ENCODE measurements at regions not wholly inside any gene's neighbourhood (a gene's known extent, or its start where the extent isn't known, plus 50 kb on each side); places are given as distances from the start of the nearest gene placed in this dataset.

- DNase-seq (ENCODE audit: low spot score) = no peak
- intact Hi-C loops (cut with DNase I) = no loop called here
- no peak overlapping the region for H3K4me3 ChIP-seq
- 74% methylated on average over 1 of the region's 1 CpG for WGBS
- no peaks in the 10 kb centered on the region for H3K9me3 ChIP-seq
- no peaks in the 10 kb centered on the region for H3K27me3 ChIP-seq (replicated peaks; ENCODE audit: insufficient read depth)
- no peaks in the 10 kb centered on the region for H3K4me1 ChIP-seq (replicated peaks)
- no peak for TF ChIP-seq CTCF (IDR thresholded peaks at IDR 0.05)
- no peak for TF ChIP-seq POLR2AphosphoS5 (IDR thresholded peaks at IDR 0.05)
- TF ChIP-seq POLR2A (IDR thresholded peaks at IDR 0.05) = no peak
- H3K27ac ChIP-seq = no peak overlapping the region
- H3K36me3 ChIP-seq = no peaks in the 10 kb centered on the region
Observed at GRCh38 chr12:91672130-91672529, 473.5 kb downstream of the BTG1 start.

- Histone ChIP-seq H3K9me3 (no peaks in the 10 kb centered on the region), H3K4me1 (replicated peaks) (no peaks in the 10 kb centered on the region), H3K4me3 (no peak overlapping the region), H3K27me3 (replicated peaks; ENCODE audit: insufficient read depth) (no peaks in the 10 kb centered on the region), H3K27ac (no peak overlapping the region), H3K36me3 (no peaks in the 10 kb centered on the region)
- intact Hi-C loops (cut with DNase I) = no loop called here
- WGBS = 51% methylated on average over 2 of the region's 2 CpGs
- DNase-seq (ENCODE audit: low spot score) = no peak
- TF ChIP-seq CTCF (IDR thresholded peaks at IDR 0.05) (no peak), POLR2AphosphoS5 (IDR thresholded peaks at IDR 0.05) (no peak), POLR2A (IDR thresholded peaks at IDR 0.05) (no peak)
Observed at GRCh38 chr12:91667694-91668093, 478.0 kb downstream of the BTG1 start.

GRCh38 chr12:91663744-91664143 lies 481.1 kb upstream of the DCN start:
- no peak for TF ChIP-seq POLR2A (IDR thresholded peaks at IDR 0.05)
- no peak for TF ChIP-seq CTCF (IDR thresholded peaks at IDR 0.05)
- no peak for TF ChIP-seq POLR2AphosphoS5 (IDR thresholded peaks at IDR 0.05)
- 46% methylated on average over 4 of the region's 4 CpGs for whole genome bisulfite sequencing
- H3K9me3 ChIP-seq = no peaks in the 10 kb centered on the region
- DNase-seq (ENCODE audit: low spot score) = no peak
- no peaks in the 10 kb centered on the region for H3K36me3 ChIP-seq
- no peak overlapping the region for H3K27ac ChIP-seq
- intact Hi-C loops (cut with DNase I) = no loop called here
- H3K4me1 ChIP-seq (replicated peaks) = no peaks in the 10 kb centered on the region
- H3K4me3 ChIP-seq = no peak overlapping the region
- H3K27me3 ChIP-seq (replicated peaks; ENCODE audit: insufficient read depth) = no peaks in the 10 kb centered on the region

- whole genome bisulfite sequencing = 51% methylated on average over 4 of the region's 4 CpGs
- no peaks in the 10 kb centered on the region for H3K36me3 ChIP-seq
- H3K4me1 ChIP-seq (replicated peaks) = no peaks in the 10 kb centered on the region
- no peaks in the 10 kb centered on the region for H3K27me3 ChIP-seq (replicated peaks; ENCODE audit: insufficient read depth)
- H3K27ac ChIP-seq = no peak overlapping the region
- no peak for TF ChIP-seq POLR2A (IDR thresholded peaks at IDR 0.05)
- TF ChIP-seq POLR2AphosphoS5 (IDR thresholded peaks at IDR 0.05) = no peak
- TF ChIP-seq CTCF (IDR thresholded peaks at IDR 0.05) = no peak
- intact Hi-C loops (cut with DNase I) = no loop called here
- no peak for DNase-seq (ENCODE audit: low spot score)
- no peaks in the 10 kb centered on the region for H3K9me3 ChIP-seq
- H3K4me3 ChIP-seq = no peak overlapping the region
Observed at GRCh38 chr12:91663310-91663709, 480.7 kb upstream of the DCN start.

GRCh38 chr12:91662021-91662420 lies 479.4 kb upstream of the DCN start:
- 93% methylated on average over 1 of the region's 1 CpG for WGBS
- H3K27ac ChIP-seq = no peak overlapping the region
- no peak for DNase-seq (ENCODE audit: low spot score)
- no peaks in the 10 kb centered on the region for H3K36me3 ChIP-seq
- no peak overlapping the region for H3K4me3 ChIP-seq
- intact Hi-C loops (cut with DNase I) = no loop called here
- TF ChIP-seq CTCF (IDR thresholded peaks at IDR 0.05) (no peak), POLR2A (IDR thresholded peaks at IDR 0.05) (no peak), POLR2AphosphoS5 (IDR thresholded peaks at IDR 0.05) (no peak)
- H3K4me1 ChIP-seq (replicated peaks) = no peaks in the 10 kb centered on the region
- no peaks in the 10 kb centered on the region for H3K9me3 ChIP-seq
- H3K27me3 ChIP-seq (replicated peaks; ENCODE audit: insufficient read depth) = no peaks in the 10 kb centered on the region
